Keratinocyte (primary cell): ENCODE measurements at regions not wholly inside any gene's neighbourhood (a gene's known extent, or its start where the extent isn't known, plus 50 kb on each side); places are given as distances from the start of the nearest gene placed in this dataset.

ENCODE experiments used
- DNase-seq: peaks from one replicate; pipeline ENCODE4 v3.0.0-alpha.2; 2011; ENCODE audit warnings: low read depth, missing footprints, low spot score
- FAIRE-seq: peaks from 2 replicates; lab custom pipeline; 2011; peaks lifted over from hg19 to GRCh38; lab: Jason Lieb, UNC
- H2AFZ ChIP-seq: 2 replicates; pipeline ENCODE4 v1.6.0; 2012; ENCODE audit warnings: low read length, control low read depth, inconsistent platforms; ENCODE audit not compliant: control insufficient read depth
- H3K27ac ChIP-seq: 2 replicates; pipeline ENCODE4 v1.5.1; 2011; ENCODE audit warnings: low read length; ENCODE audit not compliant: control insufficient read depth, insufficient read depth
- H3K27me3 ChIP-seq: 3 replicates; pipeline ENCODE4 v1.6.0; 2011; ENCODE audit warnings: low read length; ENCODE audit not compliant: control insufficient read depth, insufficient read depth; ENCODE audit errors: extremely low read depth
- H3K36me3 ChIP-seq, 2 experiments: 2 replicates in 1 of 2; 3 replicates in 1 of 2; pipeline ENCODE4 v1.5.1; 2011; ENCODE audit warnings: low read length in 2 of 2, mild to moderate bottlenecking in 1 of 2; ENCODE audit not compliant: control insufficient read depth in 2 of 2, insufficient read depth in 2 of 2; ENCODE audit errors: extremely low read depth in 1 of 2
- H3K4me1 ChIP-seq: 3 replicates; pipeline ENCODE4 v1.5.1; 2011; ENCODE audit warnings: low read length; ENCODE audit not compliant: control insufficient read depth, insufficient read depth; ENCODE audit errors: extremely low read depth
- H3K4me2 ChIP-seq: 3 replicates; pipeline ENCODE4 v1.6.0; 2011; ENCODE audit warnings: low read depth, low read length; ENCODE audit not compliant: control insufficient read depth, insufficient read depth; ENCODE audit errors: extremely low read depth
- H3K4me3 ChIP-seq, 3 experiments: fragments of 200-600 bp in 1 of 3; sonication (generic) in 1 of 3; 2 replicates in 2 of 3; 3 replicates in 1 of 3; pipeline ENCODE4 v1.5.1; 2011 to 2016; ENCODE audit warnings: low read length in 3 of 3, mild to moderate bottlenecking in 3 of 3, control low read depth in 2 of 3, inconsistent platforms in 1 of 3, low read depth in 1 of 3, mixed read lengths in 1 of 3, mixed run types in 1 of 3, moderate library complexity in 1 of 3; ENCODE audit not compliant: control insufficient read depth in 2 of 3, insufficient read depth in 2 of 3; ENCODE audit errors: extremely low read depth in 1 of 3
- H3K79me2 ChIP-seq: 2 replicates; pipeline ENCODE4 v1.6.0; 2012; ENCODE audit warnings: low read length; ENCODE audit not compliant: control insufficient read depth, insufficient read depth
- H3K9ac ChIP-seq: 3 replicates; pipeline ENCODE4 v1.6.0; 2011; ENCODE audit warnings: low read length; ENCODE audit not compliant: control insufficient read depth, insufficient read depth; ENCODE audit errors: extremely low read depth
- H3K9me1 ChIP-seq: 3 replicates; pipeline ENCODE4 v1.6.0; 2011; ENCODE audit warnings: low read length; ENCODE audit not compliant: control insufficient read depth, insufficient read depth; ENCODE audit errors: extremely low read depth
- H3K9me3 ChIP-seq: 2 replicates; pipeline ENCODE4 v1.5.1; 2012; ENCODE audit warnings: low read depth, low read length; ENCODE audit not compliant: control insufficient read depth
- H4K20me1 ChIP-seq: 3 replicates; pipeline ENCODE4 v1.6.0; 2011; ENCODE audit warnings: low read length; ENCODE audit not compliant: control insufficient read depth, insufficient read depth; ENCODE audit errors: extremely low read depth
- EZH2 ChIP-seq: IDR thresholded peaks from one replicate; pipeline ENCODE4 v1.6.1; 2012; ENCODE audit warnings: inconsistent platforms, mild to moderate bottlenecking, low read length, moderate library complexity
- dilution Hi-C: fragments of 300-500 bp; cut with MboI; formaldehyde crosslinking; loops from one replicate; pipeline ENCODE4 v1.7.0; 2020; ENCODE audit warnings: low sequenced_read_pairs; ENCODE audit not compliant: extremely low pct_ligation_motif_present
- TF ChIP-seq, protein P1 (sequence below), 3 experiments: IDR thresholded peaks in 1 of 3; conservative IDR thresholded peaks in 1 of 3; optimal IDR thresholded peaks in 1 of 3; 2 replicates in 2 of 3; 3 replicates in 1 of 3; pipeline versions ENCODE3 to v1.5.1; 2011; ENCODE audit warnings: low read length in 3 of 3, mild to moderate bottlenecking in 3 of 3, moderate library complexity in 2 of 3, control low read depth in 1 of 3, inconsistent platforms in 1 of 3; ENCODE audit not compliant: insufficient read depth in 2 of 3; ENCODE audit errors: extremely low read depth in 1 of 3

DNA sequence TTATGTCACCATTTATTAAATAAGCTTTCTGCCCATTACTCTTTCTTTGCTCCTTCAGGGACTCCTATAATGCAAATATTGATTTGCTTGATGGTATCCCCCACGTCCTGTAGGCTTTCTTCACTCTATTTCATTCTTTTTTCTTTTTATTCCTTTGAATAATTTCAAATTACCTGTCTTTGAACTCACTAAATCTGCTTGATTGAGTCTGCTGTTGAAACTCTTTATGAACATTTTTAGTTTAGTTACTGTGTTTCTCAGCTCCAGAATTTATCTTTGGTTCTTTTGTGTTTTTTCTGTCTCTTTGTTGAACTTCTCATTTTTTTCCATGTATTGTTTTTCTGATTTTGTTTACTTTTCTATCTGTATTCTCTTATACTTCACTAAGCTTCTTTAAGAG lies 254.4 kb upstream of the CCL2 start:
- Histone ChIP-seq H2AFZ (no peak overlapping the region), H3K9me3 (no peaks in the 10 kb centered on the region), H3K4me3 (no peak overlapping the region), H3K4me1 (no peaks in the 10 kb centered on the region), H4K20me1 (no peaks in the 10 kb centered on the region), H3K9me1 (no peaks in the 10 kb centered on the region), H3K36me3 (no peaks in the 10 kb centered on the region), H3K79me2 (no peaks in the 10 kb centered on the region), H3K4me2 (no peak overlapping the region), H3K27ac (no peak overlapping the region), H3K9ac (no peak overlapping the region), H3K27me3 (no peaks in the 10 kb centered on the region)
- TF ChIP-seq, protein P1, sequence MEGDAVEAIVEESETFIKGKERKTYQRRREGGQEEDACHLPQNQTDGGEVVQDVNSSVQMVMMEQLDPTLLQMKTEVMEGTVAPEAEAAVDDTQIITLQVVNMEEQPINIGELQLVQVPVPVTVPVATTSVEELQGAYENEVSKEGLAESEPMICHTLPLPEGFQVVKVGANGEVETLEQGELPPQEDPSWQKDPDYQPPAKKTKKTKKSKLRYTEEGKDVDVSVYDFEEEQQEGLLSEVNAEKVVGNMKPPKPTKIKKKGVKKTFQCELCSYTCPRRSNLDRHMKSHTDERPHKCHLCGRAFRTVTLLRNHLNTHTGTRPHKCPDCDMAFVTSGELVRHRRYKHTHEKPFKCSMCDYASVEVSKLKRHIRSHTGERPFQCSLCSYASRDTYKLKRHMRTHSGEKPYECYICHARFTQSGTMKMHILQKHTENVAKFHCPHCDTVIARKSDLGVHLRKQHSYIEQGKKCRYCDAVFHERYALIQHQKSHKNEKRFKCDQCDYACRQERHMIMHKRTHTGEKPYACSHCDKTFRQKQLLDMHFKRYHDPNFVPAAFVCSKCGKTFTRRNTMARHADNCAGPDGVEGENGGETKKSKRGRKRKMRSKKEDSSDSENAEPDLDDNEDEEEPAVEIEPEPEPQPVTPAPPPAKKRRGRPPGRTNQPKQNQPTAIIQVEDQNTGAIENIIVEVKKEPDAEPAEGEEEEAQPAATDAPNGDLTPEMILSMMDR (optimal IDR thresholded peaks at IDR 0.05 in 1 of 3, IDR thresholded peaks at IDR 0.05 in 1 of 3, conservative IDR thresholded peaks at IDR 0.05 in 1 of 3; ENCODE audit: extremely low read depth in 1 of 3, insufficient read depth in 2 of 3, low read length in 3 of 3): no peak
- TF ChIP-seq EZH2: no peak
- FAIRE-seq (no peak), DNase-seq (no peak)
- dilution Hi-C loops: no loop called here

DNA sequence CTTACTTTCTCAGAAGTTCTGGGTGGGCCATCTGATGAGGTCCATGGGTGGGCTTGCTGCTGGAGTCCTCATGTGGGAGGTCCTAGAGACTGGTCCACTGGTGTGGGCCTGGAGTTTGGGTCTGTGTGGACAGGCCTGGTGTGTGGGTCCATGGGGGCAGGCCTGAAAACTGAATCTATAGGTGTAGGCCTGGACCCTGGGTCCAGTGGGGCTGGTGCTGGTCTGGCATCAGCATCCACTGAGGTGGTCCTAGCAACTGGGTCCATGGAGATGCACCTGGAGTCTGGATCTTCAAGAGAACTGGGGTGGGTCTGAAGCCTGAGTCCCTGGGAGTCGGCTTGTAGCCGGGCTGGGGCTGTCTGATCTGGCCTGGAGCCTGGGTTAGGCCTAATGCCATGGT lies 253.8 kb upstream of the CCL2 start:
- FAIRE-seq: no peak
- H3K36me3 ChIP-seq: no peaks in the 10 kb centered on the region
- no peaks in the 10 kb centered on the region for H3K4me1 ChIP-seq

More for the DNA sequence above, 253.8 kb upstream of the CCL2 start:
- no peak for DNase-seq
- H3K4me3 ChIP-seq: no peak overlapping the region
- H2AFZ ChIP-seq: no peak overlapping the region
- no peaks in the 10 kb centered on the region for H3K79me2 ChIP-seq
- no peaks in the 10 kb centered on the region for H3K9me1 ChIP-seq
- H4K20me1 ChIP-seq: no peaks in the 10 kb centered on the region
- no peak overlapping the region for H3K27ac ChIP-seq
- H3K9ac ChIP-seq: no peak overlapping the region
- no peaks in the 10 kb centered on the region for H3K27me3 ChIP-seq
- TF ChIP-seq EZH2: no peak
- TF ChIP-seq, protein P1 (optimal IDR thresholded peaks at IDR 0.05 in 1 of 3, IDR thresholded peaks at IDR 0.05 in 1 of 3, conservative IDR thresholded peaks at IDR 0.05 in 1 of 3; ENCODE audit: extremely low read depth in 1 of 3, insufficient read depth in 2 of 3, low read length in 3 of 3): no peak
- H3K4me2 ChIP-seq: no peak overlapping the region
- no peaks in the 10 kb centered on the region for H3K9me3 ChIP-seq
- dilution Hi-C loops: no loop called here
